ENCODE measurements at regions not wholly inside any gene's neighbourhood (a gene's known extent, or its start where the extent isn't known, plus 50 kb on each side); places are given as distances from the start of the nearest gene placed in this dataset.
"Not testable (repeated sequence)": the region's sequence is repeated elsewhere in the genome, so short reads cannot be mapped to it uniquely, and the experiment has no call there.

DNA sequence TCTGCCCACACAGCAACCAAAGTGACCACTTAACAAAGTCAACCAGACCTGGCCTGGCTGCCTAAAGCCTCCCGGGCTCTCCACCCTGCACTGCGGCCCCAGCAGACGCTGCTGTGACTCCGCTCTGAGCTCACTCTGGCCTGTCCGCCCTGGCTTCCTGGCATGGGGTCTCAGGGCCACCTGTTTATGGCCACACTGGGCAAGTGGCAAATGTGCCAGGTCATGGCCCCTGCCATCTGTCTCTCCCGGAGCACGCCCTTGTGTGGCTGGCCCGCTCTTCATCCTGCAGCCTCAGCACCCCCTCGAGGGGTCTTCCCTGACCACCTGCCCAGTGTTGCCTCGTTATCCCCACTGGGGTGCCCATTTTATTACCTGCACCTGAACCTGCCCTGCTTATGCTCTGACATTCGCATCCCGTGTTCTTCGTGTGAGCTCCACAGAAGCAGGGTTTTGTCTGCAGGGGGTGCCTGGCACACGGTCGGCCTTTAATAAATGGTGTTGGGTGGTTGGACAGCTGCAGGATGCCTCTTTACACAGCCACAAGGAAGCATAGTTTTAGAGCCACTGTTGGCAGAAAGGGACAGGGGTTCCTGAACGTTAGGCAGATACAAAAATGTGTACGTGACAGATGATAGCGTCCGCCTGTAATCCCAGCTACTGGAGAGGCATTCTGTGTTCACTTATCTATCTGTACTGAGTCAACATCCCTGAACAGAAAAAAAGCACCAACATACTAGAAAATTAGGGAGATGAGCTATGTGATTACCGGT lies 785.6 kb downstream of the TBC1D22A start:
- DNase-seq (ENCODE audit: low spot score), result no peak

DNA sequence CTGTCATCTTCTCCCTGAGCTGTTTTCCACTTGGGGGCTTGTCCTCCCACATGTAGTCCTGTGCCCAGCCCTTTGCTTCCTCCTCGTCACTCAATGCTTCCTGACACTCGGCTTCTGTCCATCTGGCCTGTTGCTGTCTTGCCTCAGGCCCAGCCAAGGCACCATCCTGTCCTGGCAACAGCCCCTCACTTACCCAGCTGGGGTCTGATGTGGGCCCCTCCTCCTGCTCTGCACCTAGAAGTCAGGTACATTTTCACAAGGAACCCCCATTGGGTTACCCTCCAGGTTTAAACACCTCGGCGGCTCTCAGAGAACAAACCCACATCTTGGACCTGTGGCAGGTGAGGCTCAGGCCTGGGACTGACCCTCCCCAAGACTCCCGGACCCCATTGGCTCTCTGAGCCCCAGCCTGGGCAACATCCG lies 784.8 kb downstream of the TBC1D22A start:
- DNase-seq (ENCODE audit: low spot score), result no peak

DNA sequence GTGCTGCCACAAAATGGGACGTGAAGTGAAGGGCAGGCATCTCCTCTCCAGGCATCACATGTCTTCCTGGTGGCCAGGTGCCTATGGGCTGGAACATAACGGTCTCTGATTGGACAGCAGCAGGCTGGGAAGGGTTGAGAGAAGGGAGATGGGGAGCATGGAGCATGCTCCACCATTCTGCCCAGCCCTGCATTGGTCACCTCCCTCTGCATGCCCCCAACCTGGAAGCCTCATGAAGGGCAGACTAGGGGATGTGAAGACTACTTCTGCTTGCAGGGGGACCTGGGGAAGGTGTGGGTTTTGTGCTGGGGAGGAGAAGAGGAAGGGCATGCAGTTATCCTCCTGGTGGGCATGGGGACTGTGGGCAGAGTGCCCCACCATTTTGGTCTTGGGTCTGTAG lies 782.2 kb downstream of the TBC1D22A start:
- DNase-seq (ENCODE audit: low spot score), result no peak

DNA sequence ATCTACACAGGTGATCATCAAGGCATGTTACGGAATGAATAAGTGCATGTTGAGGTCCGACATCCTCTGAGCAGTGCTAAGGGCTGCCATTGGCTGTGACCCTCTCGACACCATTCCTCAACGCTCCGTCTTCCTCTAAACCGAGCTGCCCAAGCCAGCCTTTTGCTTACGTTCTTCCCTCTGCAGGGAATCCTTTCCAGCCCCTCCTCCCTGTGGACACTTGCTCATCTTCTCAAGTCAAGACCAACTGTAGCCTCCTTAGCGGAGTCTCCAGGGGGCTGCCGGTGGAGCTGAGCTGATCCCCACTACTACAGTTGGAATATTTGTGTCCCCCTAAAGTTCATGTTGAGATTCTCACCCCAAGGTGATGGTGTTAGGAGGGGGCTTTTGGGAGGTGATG lies 781.0 kb downstream of the TBC1D22A start:
- no peak for DNase-seq (ENCODE audit: low spot score)

DNA sequence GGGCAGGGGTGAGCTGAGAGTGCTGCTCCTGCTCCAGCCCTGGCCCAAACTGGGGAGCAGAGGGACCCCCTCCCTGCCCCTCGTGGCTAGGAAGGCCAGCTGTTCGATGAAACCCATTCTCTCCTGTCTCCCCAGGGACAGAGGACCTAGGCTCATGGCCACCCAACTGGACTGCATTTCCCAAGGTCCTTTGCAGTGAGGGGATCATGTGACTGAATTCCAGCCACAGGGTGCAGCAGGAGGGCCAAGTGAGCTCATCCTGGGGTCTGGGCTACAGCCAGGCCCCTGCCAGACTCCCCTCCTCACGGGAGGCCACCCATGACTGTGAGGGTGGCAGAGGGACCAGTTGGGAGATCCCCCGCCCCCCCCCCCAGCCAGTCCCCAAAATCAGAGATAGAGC lies 777.6 kb downstream of the TBC1D22A start:
- no peak for DNase-seq (ENCODE audit: low spot score)

DNA sequence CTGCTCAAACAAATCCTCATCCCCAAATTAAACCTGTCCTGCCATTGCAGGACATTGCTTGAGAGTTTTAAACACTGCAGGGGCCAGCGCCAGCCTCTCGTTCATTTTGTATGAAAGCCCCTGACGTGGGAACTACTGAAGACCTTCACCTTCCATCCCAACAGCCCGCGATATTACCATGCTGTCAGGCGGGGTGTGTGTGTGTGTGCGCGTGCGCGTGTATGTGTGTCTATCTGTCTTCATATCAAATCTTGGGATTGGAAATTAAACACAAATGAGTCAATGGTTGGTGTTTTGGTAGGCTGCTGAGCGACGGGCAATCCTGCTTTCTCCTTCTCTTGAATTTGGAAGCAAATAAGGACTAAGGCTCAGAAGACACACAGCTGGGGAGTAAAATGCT lies 776.9 kb downstream of the TBC1D22A start:
- no peak for DNase-seq (ENCODE audit: low spot score)

DNA sequence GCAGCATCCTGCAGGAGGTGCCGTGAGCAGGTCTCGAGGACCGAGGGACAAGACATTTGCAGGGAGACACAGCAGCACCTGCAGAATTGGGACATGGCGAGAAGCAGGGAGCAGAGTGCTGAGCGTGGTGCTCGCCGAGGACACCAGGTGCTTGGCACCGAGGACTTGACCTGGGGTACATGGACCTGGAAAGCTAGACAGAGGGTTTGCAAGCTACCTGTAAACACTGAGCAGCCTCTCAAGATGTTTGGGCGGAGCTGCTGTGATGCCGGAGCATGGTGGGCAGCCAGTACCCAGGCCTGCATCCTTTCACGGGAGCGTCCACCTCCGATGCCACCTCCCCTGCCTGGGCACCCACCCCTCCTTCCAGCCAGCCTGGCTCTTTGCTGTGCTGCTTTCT lies 773.2 kb downstream of the TBC1D22A start:
- DNase-seq (ENCODE audit: low spot score), result no peak

DNA sequence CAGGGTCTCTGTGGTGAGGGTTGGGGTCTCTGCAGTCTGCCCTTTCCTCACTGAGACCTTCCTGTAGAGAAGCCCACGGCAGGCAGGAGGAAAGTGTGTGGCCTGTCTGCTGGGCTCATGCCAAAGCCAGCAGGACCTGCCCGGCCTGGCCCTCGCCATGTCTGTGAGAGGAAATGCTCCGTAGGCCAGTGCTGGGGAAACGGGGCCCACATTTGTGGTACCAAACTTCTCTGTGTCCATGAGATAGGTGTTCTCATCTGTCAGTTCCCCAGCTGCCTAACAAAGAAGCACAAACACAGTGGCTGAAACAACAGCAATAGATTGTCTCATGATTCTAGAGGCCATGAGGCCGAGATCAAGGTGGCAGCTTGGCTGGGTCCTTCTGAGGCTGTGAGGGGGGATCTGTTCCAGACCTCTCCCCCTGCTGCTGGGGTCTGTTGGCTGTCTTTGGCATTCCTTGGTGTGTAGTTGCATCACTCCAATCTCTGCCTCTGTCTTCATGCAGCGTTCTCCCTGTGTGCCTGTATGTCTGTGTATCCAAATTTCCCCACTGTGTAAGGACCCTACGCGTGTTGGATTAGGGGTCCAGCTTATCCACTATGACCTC lies 772.5 kb downstream of the TBC1D22A start:
- no peak for DNase-seq (ENCODE audit: low spot score)

DNA sequence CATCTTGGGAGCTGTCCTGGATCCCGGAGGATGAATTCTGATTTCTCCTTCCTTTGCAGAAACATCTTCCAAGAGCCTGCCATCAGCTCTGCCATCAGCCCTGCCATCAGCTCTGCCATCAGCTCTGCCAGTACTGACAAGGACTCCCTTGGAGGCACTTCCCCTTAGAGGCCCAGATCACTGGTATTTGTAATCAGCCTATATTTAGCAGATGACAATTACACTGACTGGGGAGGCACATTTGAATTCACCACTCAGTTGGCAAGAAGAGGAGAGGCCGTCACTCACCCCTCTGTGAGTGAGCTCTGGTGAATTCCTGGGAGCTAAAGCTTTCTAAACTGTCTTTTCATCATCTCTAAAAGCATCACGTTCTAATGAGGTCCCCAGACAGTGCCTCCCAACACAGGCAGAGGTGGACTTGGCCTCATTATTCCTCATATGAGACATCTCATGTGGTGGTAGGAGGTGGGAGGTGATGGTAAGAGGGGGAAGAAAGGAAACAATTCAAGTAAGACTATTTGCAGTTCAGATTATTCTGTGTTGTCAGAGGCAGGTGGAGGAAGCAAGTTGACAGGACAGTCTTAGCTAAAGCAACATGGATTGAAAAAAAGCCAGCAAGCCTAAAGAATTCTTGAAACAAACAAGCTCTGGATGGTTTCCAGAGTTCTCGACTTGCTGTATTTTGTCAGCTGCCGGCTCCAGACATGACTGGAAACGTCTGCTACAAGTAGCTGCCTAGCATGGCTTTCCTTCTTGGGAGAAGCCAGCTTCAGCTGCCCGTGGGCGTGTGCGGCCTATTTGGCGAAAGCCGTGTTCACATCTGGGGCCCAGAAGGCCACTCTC lies 771.7 kb downstream of the TBC1D22A start:
- DNase-seq (ENCODE audit: low spot score), result no peak

DNA sequence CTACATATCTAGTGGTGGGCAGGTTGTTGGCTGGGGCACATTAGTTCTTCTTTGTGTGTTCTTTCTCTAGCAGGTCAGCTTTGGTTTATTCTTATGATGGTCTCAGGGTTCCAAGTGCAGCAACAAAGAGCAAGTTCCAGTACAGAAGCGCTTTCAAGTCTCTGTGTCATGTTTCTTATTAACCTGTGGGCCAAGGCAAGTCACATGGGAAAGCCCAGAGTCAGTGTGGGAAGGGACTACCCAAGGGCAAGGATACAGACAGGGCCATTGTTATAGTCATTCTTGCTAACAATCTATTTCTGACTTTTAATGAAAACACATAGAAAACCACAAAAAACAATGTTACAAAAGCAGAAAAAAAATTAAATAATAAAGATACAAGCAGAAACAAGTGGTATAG lies 754.6 kb downstream of the TBC1D22A start:
- DNase-seq (ENCODE audit: low spot score), result no peak

DNA sequence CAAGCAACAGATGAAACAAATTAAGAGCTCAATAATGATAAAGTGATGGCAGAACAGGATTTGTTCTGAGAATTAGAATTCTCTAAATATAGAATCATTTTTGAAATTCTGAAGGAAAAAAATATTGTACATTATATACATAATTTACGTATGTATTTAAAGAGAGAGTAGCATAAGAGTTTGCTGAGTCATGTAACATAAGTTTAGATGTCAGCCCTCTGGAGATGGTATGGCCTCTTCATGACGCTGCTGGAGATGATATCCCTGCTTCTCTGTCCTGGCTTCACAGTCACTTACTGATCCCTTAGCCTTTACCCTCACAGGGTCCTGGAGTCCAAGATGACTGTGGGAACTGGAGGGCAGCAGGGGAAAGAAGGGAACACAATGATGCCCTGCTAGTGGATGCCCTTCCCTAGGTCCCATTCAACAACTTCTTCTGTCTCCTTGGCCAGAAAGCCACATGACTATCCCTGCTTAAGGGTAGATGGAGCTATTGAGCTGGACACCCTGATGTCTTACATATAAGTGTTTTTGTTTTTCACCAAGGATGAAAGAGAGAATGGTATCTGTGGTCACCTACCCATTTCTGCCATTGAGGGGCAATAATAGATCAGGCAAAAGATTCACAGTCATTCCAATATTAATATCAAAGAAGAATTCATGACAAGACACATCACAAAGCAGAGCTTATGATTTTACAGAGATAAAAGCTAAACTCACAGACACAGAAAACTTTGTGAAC lies 753.1 kb downstream of the TBC1D22A start:
- no peak for DNase-seq (ENCODE audit: low spot score)

DNA sequence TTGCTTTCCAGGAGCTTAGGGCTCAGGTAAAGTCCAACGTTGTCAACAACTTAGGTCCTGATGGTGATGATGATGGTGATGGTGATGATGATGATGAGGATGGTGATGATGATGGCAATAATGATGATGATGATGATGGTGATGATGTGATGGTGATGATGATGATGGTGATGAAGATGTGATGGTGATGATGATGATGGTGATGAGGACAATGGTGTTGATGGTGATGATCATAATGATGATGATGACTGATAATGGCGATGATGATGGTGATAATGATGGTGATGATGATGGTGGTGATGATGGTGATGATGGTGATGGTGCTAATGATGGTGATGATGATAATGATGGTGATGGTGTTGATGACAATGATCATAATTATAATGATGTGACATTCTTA lies 750.2 kb downstream of the TBC1D22A start:
- DNase-seq (ENCODE audit: low spot score), result no peak

DNA sequence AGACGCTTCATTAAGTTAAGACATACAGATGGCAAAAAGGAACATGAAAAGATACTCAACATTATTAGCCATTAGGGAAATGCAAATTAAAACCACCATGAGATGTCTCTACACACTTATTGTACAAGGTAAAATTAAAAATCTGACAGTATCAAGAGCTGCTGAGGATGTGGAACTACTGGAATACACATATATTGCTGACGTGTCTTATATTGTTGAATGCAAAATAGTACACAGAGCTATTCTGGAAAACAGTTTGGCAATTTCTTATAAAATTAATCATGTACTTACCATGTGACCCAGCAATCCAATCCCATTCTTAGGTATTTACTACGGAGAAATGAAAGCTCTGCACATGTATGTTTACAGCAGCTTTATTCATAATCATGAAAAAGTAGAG lies 742.5 kb downstream of the TBC1D22A start:
- DNase-seq (ENCODE audit: low spot score), result no peak

DNA sequence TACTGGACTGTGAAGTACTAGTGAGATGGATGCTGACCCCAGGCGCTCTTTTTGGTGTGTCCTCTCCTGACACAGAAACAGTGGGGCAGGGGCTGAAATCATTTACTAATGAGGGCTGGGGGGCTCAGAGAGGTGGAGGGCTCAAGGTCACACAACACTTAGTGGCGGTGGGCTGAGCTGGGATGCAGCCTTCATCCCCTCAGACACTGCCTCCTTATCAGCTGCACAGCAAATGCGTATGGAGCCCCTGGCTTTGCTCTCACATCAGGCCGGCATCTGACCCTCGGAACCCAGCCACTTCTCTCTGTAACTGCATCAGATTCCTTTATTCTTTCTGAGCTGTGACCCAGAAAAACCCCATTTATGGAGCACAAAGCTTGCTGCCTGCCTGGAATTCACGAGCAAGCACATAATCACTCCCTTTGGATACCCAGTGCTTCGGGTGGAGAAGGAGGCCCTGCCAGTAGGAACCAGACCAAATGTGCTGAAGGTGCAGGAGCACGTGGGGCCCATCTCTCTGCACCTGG lies 736.6 kb downstream of the TBC1D22A start:
- DNase-seq (ENCODE audit: low spot score), result no peak

DNA sequence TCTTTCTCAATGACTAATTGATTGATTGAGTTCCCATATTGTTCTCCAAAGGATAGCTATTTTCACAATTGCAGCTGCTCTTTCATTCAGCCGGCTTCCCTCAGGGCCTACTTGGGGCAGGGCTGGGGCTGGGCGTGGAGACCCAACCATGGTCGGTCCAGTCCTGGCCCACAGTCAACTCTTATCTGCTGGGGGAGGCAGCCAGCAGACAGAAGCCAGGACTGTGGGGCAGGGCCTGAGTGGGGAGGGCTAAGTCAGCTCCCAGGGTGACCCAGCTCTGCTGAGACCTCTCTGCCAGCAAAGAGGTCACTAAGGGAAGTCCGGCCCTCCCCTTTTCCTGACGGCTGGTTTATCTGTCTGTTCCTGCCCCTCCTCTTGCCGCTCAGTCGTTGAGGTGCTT lies 735.2 kb downstream of the TBC1D22A start:
- no peak for DNase-seq (ENCODE audit: low spot score)

DNA sequence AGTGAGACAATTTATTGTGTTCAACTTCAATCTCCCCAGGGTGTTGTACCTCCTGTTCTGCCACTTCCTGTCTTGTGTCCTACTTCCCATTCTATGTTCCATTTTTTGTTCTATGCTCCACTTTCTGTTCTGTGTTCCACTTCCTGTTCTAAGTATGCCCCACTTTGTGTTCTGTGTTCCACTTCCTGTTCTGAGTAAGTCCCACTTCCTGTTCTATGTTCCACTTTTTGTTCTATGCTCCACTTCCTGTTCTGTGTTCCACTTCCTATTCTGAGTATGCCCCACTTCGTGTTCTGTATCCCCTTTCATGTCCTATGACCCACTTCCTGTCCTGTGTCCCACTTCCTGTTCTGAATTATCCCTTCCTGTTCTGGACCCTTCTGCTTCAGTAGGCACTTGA lies 732.7 kb downstream of the TBC1D22A start:
- no peak for DNase-seq (ENCODE audit: low spot score)

DNA sequence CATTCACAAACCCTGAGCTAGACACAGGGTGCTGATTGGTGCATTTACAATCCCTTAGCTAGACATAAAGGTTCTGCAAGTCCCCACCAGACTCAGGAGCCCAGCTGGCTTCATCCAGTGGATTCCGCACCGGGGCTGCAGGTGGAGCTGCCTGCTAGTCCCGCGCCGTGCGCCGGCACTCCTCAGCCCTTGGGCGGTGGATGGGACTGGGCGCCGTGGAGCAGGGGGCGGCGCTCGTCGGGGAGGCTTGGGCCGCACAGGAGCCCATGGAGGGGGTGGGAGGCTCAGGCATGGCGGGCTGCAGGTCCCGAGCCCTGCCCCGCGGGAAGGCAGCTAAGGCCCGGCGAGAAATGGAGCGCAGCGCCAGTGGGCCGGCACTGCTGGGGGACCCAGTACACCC lies 725.7 kb downstream of the TBC1D22A start:
- not testable (repeated sequence) for DNase-seq (ENCODE audit: low spot score)

DNA sequence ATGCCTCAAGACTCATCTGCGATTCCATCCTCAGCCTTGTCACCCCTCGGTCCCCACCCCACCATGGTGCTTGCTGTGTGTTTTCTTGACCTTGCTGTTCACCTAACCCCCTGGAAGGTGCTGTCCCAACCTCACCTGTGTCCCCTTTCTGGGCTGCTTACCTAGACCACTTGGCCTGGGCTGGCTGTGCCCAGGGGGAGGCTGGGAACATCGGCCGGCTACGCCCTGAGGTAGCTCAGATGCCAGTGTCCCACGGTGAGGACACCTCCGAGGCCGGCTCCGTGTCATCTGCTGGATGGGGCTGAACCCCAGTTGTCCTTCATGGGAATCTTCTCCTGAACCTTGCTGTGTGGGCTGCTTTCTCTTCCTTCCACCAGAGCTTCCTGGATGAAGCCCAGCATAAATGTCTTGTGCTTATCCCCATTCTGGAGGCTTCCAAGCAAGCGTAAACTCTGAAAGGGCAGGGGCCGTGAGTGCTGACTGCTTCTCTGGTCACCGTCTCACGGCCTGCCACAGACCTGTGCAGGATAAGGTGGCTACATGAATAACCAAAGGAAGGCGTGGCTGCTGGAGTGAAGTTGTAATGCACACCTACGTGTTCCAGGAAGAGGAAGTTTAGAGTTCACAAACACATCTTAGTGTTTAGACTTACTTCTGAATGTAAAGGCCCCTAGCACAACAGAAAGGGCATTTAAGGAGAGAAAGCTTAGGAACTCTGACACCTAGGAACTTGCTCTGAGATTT lies 724.3 kb downstream of the TBC1D22A start:
- DNase-seq (ENCODE audit: low spot score), result no peak

DNA sequence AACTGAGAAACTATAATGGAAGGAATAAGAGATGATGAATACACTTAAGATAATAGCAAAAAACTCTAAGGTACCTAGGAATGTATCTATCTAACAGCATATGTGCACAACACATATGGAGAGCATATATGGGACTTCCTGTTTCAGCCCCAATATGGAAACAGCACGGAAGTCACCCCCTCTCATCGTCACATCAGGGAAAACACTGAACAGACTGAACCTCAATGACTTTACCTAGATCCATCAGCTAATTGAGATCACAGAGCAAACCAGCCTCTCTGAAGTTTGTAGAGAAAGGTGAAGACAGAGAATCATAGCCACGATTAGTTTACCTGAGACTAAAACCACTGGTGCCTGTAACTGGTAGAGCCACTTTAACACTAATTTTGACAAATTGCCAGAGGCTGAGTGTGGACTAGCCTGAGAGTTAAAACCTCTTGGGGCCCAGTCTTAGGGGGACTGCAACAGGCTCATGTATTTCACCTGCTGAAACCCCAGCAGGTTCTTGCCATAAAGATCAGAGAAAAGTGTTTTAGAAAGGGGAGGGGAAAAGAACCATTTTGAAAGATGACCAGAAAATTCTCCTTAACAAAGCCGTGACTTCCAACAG lies 722.6 kb downstream of the TBC1D22A start:
- no peak for DNase-seq (ENCODE audit: low spot score)

DNA sequence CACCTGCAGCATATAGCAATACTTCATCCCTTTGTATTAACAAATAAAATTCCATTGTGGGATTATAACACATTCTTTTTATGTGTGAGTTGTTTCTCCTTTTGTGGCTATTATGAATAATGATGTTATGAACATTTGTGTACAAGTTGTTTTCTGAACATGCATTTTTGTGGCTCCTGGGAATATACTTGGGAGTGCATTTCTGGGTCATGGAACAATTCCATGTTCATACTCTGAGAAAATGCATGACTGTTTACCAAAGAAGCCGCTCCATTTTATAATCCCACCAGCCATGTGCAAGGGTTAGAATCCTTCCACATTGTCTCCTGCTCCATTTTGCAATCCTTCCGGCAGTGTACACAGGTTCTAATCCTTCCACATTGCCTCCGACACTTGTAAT lies 713.8 kb downstream of the TBC1D22A start:
- no peak for DNase-seq (ENCODE audit: low spot score)

DNA sequence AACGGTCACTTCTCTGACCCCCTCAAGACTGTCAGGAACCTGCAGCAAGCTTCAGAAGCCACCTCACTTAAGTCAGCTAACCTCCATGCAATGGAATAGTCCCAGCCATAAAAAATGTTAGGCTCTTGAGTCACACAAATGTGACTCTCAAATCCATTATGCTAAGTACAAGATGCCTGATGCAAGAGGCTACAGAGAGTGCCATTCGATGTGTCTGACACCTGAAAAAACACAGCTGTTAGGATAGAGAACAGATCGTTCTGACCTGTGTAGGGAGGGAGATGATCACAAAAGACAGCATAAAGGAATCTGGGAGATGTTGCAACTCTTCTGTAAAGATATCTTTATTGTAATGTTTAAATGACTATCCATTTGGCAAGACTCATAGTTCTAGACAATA lies 712.4 kb downstream of the TBC1D22A start:
- DNase-seq (ENCODE audit: low spot score), result no peak

All from CD4-positive, alpha-beta T cell treated with Interleukin-2 at 100 ng/mL for 4 hours (primary cell).